Medulla oblongata (tissue), 1 donor: ENCODE measurements at regions not wholly inside any gene's neighbourhood (a gene's known extent, or its start where the extent isn't known, plus 50 kb on each side); places are given as distances from the start of the nearest gene placed in this dataset.

Experiments
- DNase-seq: peaks from one replicate; pipeline ENCODE4 v3.0.0-alpha.2; 2015; ENCODE audit errors: extremely low spot score

DNA sequence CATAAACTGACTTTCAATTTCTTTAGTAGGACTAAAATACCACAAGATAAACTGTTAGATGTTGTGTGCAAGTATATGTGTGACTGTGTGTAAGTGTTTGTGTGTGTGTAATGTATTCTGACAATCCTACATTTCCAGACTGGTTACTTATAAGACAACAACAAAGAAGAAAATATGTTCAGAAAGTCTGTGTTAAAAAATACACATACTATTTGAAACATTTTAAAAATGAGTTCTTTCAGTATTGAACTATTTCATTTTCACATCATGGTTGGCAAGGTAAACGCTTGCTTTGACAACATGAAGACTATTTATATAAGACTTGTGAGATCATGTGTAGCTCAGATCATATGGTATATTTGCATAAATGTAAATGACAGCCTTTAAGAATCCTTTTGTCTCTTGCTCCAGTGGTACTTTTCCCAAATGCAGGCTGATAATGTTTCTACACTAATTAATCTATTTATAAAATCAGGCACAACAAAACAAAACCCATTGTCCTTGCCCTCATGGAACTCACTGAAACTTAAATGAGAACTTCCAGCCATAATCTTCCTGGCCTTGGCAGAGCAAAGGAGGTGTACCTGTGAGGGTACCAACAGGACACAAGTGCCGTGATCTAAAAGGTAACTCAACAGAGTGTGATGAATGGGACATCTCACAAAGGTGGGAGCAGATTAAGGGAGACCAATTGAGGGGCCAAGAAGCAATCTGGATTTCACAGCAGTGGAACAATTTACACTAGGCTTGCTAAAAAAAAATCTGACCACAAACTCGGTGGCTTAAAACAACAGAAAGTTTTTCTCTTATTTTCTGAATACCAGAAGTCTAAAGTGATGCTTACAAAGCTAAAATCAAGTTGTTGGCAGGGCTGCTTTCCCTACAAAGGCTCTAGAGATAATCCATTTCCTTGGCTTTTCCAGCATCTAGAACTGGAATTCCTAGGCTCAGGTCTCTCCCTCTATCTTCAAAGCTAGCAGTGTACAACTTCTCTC lies 349.0 kb downstream of the TBC1D4 start:
- DNase-seq, result no peak

GRCh38 chr13:75129331-75129730 lies 352.6 kb downstream of the TBC1D4 start:
- DNase-seq, result no peak

DNA sequence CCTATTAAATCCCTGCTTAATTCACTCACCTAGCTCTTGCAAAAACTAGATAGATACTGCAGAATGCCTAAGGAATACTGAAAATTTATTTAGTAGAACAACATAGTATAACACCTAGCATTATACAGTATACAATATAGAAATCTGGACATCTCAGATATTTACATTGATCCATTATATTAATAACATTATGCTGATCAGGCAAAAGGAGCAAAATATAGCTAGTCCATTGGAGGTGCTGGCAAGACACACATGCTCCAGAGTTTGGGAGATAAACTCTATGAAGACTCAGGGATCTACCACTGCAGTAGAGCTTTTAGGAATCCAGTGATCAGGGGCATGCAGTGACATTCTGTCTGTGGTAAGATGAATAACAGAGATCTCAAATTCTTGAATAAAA lies 357.6 kb downstream of the TBC1D4 start:
- no peak for DNase-seq

DNA sequence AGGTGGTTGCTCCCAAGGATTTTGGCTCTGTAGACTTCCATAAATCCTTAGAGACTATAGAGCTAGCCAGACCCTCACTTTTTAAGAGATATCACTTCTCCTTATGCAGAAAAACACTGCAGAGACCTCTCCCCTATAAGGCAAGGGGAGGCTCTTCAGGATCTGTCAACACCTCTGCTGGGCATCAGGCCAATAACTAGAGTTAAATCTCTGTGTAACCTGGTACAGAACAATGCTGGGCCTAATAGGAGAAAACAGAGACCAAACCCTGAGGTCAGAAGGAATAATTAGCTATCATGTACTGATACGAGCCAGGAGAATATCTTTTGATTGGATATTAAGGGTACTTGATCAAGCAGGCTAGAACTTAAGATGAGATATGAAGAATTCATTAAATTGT lies 358.5 kb downstream of the TBC1D4 start:
- DNase-seq, result no peak

DNA sequence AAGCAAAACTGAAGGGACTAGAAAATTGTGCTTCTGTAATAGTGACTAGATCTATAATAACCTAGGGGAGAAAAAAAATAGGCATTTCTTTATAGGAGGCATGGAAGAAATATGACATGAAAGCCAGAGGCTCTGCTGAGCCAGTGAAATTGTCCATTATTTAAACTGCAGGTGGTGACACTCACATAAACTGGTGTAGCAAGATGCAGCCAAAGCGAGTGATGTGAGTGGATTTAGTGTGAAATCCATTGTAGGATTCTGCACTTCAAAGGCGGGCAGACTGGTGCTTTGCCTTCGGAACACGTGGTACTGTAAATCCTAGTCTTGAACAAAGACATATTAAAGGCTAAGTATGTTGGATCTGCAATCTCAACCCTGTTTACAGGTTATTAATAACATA lies 361.9 kb downstream of the TBC1D4 start:
- DNase-seq, result no peak

DNA sequence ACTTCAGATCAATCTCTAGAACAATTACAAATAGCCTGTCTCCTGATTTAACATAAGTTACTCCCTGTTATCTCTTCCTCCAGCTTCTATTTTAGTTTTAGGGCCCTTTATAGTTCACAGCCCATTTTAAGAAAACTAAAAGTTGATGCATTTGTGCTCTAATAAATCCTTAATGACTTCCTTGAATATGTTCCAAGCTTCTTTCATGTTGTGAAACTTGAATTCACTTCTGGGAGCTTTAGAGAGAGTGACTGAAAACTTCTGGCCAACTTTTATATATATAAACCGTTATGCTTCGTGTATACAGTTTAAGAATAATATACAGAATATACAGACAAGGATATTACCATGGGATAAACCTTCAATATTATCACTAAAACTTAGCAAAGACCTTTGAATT lies 366.8 kb downstream of the TBC1D4 start:
- no peak for DNase-seq

DNA sequence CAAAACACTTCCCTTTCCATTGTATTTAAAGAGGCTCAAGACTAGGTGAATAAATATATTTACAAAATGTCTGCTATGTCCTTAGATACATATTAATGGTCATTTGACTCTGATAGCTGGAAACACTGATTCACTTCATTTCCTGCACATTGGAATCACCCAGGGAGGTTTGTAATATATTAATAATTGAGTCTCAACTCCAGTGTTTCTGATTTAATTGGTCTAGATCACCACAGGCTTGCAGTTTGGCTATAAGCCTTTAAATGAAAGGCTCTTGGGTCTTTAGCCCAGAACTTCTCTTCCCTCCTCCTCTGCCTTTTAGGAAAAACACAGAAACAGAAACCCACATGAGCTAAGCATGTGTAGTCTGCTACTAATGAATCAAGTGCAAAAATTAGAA lies 378.0 kb downstream of the TBC1D4 start:
- DNase-seq, result no peak

DNA sequence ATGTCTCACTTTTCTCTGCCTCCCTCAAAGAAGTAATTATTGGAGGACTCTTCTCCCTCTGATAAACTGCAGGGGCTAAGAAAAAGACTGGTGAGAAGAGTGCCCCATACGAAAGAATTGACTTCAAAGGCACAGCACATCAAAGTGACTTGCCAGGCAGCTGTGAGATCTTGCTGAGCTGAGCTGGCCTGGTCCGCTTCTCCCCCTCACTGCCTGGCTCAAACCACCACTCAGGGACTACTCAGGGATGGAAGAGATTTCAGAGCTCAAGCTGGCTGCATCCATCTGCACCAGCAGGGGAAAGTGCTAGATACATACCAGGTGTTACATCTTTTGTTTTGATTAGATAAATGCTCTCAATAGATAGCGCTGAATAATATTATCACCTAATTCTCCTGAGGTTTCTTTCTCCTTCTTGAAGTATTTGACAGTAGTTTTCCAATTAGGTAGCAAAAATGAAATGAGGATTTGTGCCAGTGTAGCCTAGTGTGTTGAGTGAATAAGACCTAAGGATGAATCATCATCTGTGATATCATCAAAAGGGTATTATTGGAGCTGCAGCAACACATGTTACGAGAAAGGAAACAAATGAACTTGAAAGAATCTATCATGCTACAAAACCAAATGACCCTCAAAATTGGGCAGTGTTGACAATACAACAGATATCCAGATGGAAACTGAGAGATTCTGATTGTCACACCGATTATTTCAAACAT lies 379.8 kb downstream of the TBC1D4 start:
- DNase-seq, result no peak

DNA sequence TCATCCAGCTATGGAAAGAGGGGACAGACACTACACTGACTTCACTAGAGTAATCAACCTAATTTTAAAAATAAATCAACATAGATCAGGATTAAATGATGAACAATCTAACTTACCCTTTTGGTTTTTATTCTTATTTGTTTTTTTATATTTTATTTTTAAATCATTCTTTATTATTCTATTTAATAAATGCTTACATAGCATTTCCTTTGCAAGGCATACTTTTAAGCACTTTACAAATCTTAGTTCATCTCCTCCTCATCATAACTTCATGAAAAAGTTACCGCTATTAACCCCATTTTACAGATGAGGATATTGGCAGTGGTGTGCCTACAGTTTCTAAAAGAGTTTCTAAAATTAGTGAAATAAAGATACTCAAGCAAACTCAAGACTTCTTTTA lies 380.6 kb downstream of the TBC1D4 start:
- no peak for DNase-seq

DNA sequence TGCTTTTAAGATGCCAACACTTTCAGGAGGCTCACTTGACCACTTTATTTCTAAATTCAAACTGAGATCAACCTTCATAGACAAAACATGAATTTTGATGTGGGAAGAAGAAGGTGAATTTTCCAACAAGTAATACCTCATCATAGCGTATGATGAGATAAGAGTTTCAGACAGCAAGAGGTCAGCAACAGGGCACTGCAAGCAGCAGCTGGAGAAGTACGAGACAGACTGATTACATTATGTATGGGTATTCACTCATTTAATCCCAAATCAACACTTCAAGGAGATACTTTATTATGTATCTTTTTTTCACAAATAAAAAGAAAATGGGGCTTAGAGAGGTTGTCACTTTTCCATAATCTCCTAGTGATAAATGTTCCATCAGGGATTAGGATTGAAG lies 389.8 kb downstream of the TBC1D4 start:
- no peak for DNase-seq

DNA sequence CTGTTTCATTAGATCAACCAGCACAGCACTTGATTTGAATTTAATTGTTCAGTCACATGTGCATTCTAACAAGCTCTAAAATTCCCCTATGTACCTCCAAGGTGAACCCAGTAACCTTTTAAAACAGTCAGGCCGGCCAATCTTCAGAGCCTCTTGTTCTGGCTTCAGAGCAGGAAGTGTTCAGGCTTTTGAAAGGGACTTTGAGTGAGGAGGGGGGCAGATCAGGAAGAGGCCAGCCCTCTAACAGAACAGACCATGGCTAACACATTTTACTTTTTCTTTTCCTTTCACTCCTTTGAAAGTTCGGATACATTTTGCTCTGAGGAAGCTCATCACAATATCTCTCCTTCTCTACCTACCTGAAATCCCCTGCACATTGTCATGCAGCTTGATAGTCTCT lies 390.3 kb downstream of the TBC1D4 start:
- DNase-seq, result no peak

GRCh38 chr13:75090872-75091615 lies 390.9 kb downstream of the TBC1D4 start:
- no peak for DNase-seq

DNA sequence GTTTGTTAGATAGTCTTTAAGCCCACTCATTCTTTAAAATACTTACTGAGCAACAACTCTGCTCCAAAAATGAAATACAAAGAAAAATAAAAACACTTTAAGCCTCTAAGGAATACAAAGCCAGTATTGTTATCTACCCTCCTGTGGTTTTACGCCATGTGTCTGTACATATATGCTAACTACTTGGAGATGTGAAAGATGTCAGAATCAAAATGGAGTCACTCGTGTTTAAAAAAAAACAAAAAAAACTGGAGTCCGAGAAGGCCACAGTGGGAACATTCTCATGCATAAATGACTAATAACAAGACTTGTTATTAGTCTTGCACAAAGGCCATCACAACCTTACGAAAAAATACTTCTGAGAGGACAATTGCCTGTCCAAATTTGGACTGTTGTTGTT lies 393.1 kb downstream of the TBC1D4 start:
- no peak for DNase-seq

GRCh38 chr13:75079226-75079625 lies 402.7 kb downstream of the TBC1D4 start:
- no peak for DNase-seq

DNA sequence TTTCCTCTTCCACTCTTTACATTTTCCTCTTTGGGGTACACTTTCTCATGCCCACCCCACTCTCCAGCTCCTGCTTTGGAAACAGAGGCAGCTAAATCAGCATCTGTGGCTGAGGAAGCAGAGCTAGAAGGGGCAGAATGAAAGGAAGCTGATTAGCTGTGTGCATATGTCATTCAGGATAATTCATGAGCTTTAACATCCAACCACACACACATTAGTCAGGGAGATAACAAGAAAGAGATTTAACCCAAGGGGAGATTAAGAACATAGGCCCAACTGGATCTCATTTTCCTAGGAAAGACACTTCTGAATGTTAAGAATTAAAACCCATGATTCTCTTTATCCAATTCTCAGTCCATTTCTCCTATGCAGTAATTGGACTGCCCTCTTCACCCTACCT lies 405.5 kb downstream of the TBC1D4 start:
- no peak for DNase-seq

GRCh38 chr13:75073786-75074185 lies 408.2 kb downstream of the TBC1D4 start:
- no peak for DNase-seq

DNA sequence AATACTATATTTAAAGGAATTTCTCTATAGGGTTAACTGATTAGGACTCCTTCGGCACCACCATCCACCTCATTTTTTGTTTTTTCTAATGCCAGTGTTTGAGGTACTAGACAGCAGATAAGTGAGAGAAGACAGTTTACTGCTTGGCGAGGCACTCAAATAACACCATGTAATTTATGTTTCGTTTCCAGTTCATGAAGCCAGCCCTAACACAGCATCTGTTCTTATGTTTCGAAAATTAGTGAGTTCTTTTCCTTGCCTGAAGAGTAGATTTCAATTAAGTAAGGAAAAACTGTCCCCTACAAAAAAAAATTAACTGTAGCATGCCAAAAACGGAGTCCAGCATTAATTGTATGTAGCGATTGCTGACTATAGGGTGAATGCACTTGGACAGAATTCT lies 409.1 kb downstream of the TBC1D4 start:
- no peak for DNase-seq

GRCh38 chr13:75072368-75072767 lies 409.6 kb downstream of the TBC1D4 start:
- no peak for DNase-seq

DNA sequence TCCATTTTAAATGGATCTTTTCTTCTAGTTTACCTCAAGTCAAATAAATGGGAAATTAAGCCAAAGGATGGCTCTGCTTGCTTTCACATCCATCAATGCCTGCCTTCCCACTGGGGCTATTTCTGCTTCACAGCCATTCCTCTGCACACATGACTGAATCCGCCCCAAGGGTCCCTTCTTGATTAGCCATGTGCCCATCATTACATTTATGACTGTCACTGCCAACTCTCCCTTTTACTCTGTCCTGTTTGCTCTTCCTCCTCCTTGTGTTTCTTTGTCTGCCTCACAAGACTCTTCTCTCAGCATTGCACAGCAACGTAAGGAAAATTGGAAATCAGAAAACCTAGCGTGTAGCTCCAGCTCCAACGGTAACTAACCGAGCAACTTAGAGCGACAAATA lies 410.2 kb downstream of the TBC1D4 start:
- no peak for DNase-seq

- no peak for DNase-seq
Measured at GRCh38 chr13:75071395-75071794, 410.6 kb downstream of the TBC1D4 start.

- DNase-seq, result no peak
Measured at GRCh38 chr13:75061909-75062308, 420.1 kb downstream of the TBC1D4 start.

GRCh38 chr13:75055296-75055695 lies 426.7 kb downstream of the TBC1D4 start:
- no peak for DNase-seq
